ENCODE measurements at regions not wholly inside any gene's neighbourhood (a gene's known extent, or its start where the extent isn't known, plus 50 kb on each side); places are given as distances from the start of the nearest gene placed in this dataset.
"Not testable (repeated sequence)": the region's sequence is repeated elsewhere in the genome, so short reads cannot be mapped to it uniquely, and the experiment has no call there.

DNA sequence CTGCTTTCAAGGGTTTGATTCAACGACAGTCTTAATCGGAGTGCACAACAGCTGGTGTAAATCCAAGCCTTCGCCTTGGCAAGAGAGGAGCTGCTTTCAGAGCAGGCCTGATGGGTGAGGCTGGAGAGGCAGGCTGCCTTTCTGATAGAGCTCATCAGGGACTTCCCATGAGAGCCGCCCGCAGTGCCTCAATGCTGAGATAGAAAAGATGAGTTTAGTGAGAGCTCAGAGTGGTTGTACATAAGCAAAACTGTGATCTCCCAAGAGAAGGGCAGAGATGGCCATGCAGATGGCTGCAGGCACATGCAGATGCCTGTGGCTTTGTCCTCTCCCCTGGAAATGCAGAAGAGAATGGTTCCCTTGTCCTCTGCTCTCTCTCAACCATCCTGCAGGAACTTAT is 122.1 kb downstream of the ARL4C start:
- DNase-seq (ENCODE audit: low read depth): no peak

GRCh38 chr2:234374150-234374508 is 122.8 kb downstream of the ARL4C start:
- DNase-seq (ENCODE audit: low read depth): no peak

DNA sequence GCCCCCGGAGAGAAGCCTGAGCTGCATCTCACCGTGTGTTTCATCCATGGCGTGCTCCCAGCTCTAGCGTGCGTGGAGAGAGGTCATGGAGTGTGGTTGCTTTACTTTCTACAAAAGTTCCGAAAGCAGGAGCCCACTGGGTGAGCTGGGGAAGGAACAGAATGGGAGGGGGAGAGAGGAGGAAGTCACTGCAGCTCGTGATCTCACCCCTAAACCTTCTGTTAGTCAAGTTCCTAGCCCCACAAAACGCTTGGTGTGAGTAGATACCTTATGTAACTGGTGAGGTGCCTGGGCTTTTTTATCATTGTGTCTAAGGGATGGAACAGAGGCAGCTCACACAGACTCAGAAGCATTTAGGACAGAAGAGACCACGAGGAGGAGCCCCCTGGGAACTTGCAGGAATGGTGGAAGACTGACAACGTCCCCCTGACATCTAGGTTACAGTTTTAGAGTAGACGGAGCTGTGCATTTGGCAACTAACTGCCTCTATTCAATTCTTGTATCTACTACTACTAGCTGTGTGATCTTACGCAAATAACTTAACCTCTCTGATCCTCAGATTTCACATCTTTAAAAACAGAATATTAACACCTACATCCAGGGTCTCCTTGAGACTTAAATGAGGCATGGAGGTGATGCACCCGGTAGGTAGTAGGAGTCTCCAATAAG is 123.3 kb downstream of the ARL4C start:
- no peak for DNase-seq (ENCODE audit: low read depth)

DNA sequence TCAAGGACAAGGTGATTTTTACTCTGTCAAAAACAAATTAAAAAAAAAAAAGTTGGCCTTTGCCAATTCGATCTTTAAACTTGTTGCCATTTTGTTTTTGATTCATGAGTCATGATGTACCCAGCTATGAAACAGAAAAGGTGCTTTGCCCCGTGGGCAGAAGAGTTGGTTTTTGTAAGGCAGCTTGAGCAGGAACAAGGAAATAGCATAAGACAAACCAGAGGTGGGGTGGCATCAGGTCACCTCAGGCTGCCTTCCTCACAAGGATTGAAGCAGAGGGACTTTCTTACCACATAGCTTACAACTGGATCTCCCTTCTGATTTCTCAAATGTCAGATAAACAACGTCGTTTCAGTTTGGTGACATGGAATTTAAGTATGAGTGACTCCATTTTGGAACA is 123.8 kb downstream of the ARL4C start:
- no peak for DNase-seq (ENCODE audit: low read depth)

- no peak for DNase-seq (ENCODE audit: low read depth)
These were observed 124.4 kb downstream of the ARL4C start for GRCh38 chr2:234372506-234372905.

GRCh38 chr2:234368861-234369261 is 128.0 kb downstream of the ARL4C start:
- no peak for DNase-seq (ENCODE audit: low read depth)

GRCh38 chr2:234366891-234367290 is 130.0 kb downstream of the ARL4C start:
- DNase-seq (ENCODE audit: low read depth): peak; percentile 78

DNA sequence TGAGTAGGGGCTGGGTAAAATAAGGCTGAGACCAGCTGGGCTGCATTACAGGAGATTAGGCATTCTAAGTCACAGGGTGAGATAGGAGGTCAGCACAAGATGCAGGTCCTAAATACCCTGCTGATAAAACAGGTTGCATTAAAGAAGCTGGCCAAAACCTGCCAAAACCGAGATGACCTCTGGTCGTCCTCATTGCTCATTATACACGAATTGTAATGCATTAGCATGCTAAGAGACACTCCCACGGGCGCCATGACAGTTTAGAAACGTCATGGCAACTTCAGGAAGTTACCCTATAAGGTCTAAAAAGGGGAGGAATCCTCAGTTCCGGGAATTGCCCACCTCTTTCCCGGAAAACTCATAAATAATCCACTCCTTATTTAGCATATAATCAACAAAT is 132.2 kb downstream of the ARL4C start:
- no peak for DNase-seq (ENCODE audit: low read depth)

GRCh38 chr2:234363647-234364294 is 133.1 kb downstream of the ARL4C start:
- DNase-seq (ENCODE audit: low read depth): no peak

- no peak for DNase-seq (ENCODE audit: low read depth)
These were observed 133.8 kb downstream of the ARL4C start for GRCh38 chr2:234363011-234363487.

DNA sequence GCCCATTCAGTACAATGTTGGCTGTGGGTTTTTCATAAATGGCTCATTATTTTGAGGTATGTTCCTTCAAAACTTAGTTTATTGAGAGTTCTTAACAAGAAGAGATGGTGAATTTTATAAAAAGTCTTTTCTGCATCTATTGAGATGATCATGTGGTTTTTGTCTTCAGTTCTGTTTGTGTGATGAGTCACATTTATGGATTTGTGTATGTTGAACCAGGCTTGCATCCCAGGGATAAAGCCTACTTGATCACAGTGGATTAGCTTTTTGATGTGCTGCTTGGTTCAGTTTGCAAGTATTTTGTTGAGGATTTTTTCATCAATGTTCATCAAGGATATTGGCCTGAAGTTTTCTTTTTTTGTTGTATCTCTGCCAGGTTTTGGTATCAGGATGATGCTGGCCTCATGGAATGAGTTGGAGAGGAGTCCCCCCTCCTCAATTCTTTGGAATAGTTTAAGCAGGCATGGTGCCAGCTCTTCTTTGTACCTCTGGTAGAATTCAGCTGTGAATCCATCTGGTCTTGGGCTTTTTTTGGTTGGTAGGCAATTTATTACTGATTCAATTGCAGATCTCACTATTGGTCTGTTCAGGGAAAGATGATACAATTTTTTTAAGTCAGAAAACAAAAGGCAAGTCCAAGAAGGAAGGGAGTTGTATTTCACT is 136.4 kb downstream of the ARL4C start:
- DNase-seq (ENCODE audit: low read depth): not testable (repeated sequence)

DNA sequence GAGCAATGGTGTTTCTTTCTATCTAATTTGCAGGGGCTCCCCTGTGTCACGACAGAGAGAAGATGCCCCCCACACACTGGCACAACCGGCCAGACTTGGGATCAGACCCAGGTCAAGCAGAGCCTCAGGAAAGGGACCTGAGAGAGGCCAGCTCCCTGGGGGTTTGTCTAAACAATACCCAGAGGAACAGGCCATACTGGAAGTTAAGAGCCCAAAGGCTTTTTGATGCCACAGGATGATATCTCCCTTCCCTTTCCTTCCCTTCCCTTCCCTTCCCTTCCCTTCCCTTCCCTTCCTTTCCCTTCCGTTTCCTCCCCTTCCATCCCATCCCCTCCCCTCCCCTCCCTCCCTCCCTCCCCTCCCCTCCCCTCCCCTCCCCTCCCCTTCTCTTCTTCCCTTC is 139.2 kb downstream of the ARL4C start:
- DNase-seq (ENCODE audit: low read depth): no peak

- DNase-seq (ENCODE audit: low read depth): no peak
These were observed 141.0 kb downstream of the ARL4C start for GRCh38 chr2:234355808-234356365.

GRCh38 chr2:234355021-234355720 is 141.7 kb downstream of the ARL4C start:
- no peak for DNase-seq (ENCODE audit: low read depth)

- DNase-seq (ENCODE audit: low read depth): no peak
These were observed 144.6 kb downstream of the ARL4C start for GRCh38 chr2:234352270-234352669.

- DNase-seq (ENCODE audit: low read depth): not testable (repeated sequence)
These were observed 145.0 kb downstream of the ARL4C start for GRCh38 chr2:234351866-234352265.

GRCh38 chr2:234348081-234348480 is 148.8 kb downstream of the ARL4C start:
- DNase-seq (ENCODE audit: low read depth): peak; percentile 15

- no peak for DNase-seq (ENCODE audit: low read depth)
These were observed 151.0 kb downstream of the ARL4C start for GRCh38 chr2:234345921-234346320.

GRCh38 chr2:234344012-234344411 is 152.9 kb downstream of the ARL4C start:
- DNase-seq (ENCODE audit: low read depth): no peak

- no peak for DNase-seq (ENCODE audit: low read depth)
These were observed 153.5 kb downstream of the ARL4C start for GRCh38 chr2:234343372-234343771.

DNA sequence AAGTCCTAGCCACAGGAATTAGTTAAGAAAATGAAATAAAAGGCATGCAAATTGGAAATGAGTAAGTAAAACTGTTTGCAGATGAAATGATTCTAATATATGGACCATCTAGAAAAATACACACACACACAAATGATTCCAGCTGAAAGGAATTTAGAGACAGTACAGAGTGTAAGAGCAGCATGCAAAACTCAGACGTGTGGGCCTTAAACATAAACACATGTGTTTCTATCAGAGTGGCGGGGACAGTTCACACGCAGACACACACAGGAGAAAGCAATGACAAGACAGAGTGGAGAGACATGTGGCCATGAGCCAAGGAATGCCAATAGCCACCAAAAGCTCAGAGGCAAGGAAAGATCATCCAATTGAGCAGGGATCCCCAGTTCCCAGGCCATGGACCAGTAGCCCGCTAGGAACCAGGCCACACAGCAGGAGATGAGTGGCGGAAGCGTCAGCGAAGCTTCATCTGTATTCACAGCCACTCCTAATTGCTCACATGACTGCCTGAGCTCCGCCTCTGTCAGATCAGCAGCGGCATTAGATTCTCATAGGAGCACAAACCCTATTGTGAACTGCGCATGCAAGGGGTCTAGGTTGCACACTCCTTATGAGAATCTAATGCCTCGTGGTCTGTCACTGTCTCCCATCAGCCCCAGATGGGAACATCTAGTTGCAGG is 155.4 kb downstream of the ARL4C start:
- DNase-seq (ENCODE audit: low read depth): no peak

- DNase-seq (ENCODE audit: low read depth): no peak
These were observed 157.4 kb downstream of the ARL4C start for GRCh38 chr2:234339501-234339900.
